Ramos (cell line): ENCODE measurements at regions not wholly inside any gene's neighbourhood (a gene's known extent, or its start where the extent isn't known, plus 50 kb on each side); places are given as distances from the start of the nearest gene placed in this dataset.

Experiments used
- in situ Hi-C: fragments of 300-500 bp; cut with MboI; formaldehyde crosslinking; loops from one replicate; pipeline ENCODE4 v1.14.3; 2022; ENCODE audit warnings: low sequenced_read_pairs; ENCODE audit not compliant: unreplicated experiment

DNA sequence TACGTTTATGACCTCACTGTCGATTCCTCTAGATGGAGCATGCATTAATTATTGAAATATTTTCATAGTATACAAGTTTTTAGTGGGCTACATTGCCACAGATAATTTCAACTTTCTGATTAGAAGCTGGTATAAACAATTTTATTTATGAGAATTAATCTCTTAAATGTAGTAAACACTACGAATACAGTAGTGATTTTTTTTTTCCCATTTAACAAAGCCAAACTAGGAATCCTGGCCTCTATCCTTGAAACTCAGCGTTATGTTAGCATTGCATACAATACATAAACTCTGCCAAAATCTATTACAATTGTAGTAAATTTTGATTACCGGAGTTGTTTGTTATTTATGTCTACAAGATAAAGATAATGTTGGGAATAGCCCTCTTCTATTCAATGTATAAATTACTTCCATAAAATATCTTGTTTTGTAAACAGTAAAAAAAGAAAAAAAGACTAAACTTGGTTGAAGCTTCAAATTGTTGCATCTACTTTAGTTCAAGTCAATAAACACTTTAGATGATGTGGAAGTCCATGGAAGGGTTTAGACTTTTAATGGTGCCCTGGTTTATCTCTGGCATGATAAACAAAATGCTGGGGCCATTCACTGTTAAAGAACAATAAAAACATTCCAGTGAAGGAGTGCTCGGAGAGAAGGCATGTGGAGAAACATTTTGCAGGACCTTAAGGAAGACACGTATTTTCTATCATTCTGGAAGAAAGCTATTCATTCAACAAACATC is 77.3 kb upstream of the NR2F2 start:
- in situ Hi-C loops = no loop called here

- in situ Hi-C loops = no loop called here
Observed at GRCh38 chr15:96254173-96254572, 76.3 kb upstream of the NR2F2 start.

DNA sequence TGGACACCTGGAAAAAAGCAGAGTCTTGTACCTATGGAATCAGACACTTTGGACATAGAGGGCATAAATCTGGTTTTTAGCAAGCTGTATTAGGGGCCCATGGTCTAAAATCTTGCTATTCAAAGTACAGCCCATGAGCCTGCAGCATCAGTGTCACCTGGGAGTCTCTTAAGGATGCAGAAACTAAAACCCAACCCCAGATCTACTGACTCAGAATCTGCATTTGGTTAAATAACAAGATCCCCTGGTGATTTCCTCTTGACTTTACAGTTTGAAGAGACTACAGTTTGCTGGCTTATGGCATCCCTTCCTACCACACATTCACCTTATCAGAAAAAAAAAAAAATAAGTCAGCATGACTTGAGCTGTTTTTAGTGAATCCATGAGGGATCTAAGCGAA is 74.9 kb upstream of the NR2F2 start:
- in situ Hi-C loops = no loop called here

DNA sequence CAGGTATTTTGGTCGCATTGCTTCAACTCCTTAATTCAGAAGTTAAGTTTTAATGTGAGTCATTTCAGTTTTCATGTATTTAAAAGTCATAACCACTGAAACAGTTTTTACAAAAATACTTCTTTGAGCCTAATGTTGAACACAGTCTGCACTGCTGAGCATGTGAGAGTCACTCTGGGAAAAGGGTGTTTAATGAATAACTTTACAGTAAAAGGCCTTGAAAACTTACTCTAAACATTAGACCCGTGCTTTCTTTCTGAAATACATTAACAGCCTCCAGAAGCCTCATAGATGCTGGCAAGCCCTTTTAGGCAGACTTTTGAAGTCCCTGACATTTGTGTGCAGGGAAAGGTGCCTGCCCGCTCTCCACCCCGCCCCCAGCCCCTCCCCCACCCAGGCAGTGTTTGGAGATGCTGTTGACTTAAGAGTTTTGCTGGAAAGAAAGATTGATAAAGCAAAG is 68.9 kb upstream of the NR2F2 start:
- in situ Hi-C loops = no loop called here

GRCh38 chr15:96262097-96262496 is 68.4 kb upstream of the NR2F2 start:
- in situ Hi-C loops = no loop called here

- in situ Hi-C loops = no loop called here
Observed at GRCh38 chr15:96262549-96263489, 67.7 kb upstream of the NR2F2 start.

- in situ Hi-C loops = no loop called here
Observed at GRCh38 chr15:96264351-96264798, 66.1 kb upstream of the NR2F2 start.

DNA sequence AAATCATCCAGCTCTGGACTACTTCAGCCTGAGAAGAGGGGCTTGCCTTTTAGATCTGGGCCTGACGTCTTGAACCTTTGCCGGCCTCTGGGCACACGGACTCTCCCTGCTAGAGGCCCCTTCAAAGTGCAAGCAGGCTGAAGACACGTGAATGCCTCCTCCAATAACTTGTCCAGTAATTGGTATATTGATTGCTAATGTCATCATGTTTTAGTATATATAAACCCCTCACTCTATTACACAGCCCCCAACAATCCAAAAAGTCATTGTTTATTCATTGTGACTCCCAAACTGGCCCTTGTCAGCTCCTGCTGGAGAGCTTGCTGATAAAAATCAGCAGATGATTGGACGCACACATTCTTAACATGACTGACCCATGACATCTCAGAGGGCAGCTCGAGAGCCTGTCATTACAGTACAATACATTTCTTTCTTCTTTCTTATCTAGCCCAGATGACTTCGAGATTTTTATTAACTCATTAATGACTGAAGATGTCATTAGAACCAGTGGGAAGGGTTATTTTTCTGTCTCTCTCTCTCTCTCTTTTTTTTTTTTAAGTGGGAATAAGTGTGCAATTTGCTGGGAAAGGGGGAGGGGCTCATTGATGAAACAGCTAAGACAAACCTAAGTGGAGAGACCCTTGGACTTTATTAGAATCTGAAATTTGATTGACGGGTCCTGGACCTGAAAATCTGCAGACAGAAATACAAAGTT is 65.5 kb upstream of the NR2F2 start:
- in situ Hi-C loops = no loop called here

DNA sequence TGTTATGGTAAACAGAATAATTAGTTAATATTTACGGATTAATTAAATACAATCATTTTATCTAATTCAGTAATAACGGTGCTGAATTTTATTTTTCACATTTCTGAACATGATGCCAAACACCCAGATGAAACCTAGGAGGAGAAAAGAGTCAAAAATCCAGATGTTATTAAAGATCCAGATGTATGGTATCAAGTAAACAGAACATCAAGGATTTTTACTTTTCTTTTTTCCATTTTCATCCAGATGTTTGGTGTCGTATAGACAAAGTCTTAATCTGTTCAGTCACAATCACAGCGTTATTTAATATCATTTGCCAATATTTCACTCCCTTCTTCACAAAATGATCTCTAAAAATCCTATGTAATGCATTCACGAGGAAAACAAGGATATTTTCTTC is 64.0 kb upstream of the NR2F2 start:
- in situ Hi-C loops = no loop called here

DNA sequence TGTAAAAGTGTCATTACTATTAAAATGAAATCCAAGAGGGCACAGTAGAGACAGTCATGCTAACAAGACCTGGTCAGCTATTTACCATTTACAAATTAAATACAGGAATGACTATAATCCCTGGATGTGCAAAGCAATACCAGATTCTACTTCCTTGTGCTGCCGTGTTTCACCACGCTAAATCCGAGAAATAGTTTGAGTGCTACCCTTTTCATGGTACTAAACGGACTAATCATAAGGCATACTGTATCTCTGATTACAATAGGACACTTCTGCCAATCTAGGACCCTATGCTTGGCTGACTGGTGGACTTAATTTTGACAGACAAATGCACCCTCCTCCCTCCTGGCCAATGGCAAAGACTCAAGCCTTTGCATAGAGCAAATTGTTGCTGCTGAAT is 63.0 kb upstream of the NR2F2 start:
- in situ Hi-C loops = no loop called here

GRCh38 chr15:96268442-96269204 is 61.9 kb upstream of the NR2F2 start:
- in situ Hi-C loops = no loop called here

- in situ Hi-C loops = no loop called here
Observed at GRCh38 chr15:96270581-96271172, 59.8 kb upstream of the NR2F2 start.

- in situ Hi-C loops = no loop called here
Observed at GRCh38 chr15:96272427-96272826, 58.1 kb upstream of the NR2F2 start.

DNA sequence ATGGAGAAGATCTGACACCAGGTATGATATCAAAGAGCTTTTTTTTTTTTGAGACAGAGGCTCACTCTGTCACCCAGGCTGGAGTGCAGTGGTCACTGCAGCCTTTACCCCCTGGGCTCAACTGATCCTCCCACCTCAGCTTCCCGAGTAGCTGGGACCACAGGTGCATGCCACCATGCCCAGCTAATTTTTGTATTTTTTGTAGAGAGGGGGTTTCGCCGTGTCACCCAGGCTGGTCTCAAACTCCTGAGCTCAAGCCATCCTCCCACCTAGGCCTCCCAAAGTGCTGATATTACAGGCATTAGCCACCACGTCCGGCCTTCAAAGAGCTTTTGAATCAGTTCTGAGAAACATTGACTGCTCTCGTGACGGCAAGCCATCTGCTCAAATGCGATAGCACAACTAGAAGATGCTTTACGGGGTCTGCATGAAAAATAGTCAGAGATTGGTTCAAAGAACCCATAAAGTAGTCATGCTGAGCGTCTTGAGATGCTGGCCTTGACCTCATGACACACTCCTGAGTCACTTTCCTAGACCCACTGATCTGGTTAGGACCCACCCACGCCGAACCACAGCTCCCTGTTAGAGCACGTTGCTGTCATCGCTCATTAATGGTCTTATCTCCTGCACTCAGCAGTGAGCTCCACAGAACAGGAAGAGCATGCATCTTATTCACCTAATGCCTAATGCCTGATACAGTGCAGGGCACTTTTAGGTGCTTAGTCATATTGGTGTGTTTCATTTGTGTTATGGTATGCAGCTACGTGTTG is 57.0 kb upstream of the NR2F2 start:
- in situ Hi-C loops = no loop called here

GRCh38 chr15:96274087-96274440 is 56.4 kb upstream of the NR2F2 start:
- in situ Hi-C loops = no loop called here

GRCh38 chr15:96274698-96275097 is 55.8 kb upstream of the NR2F2 start:
- in situ Hi-C loops = no loop called here

DNA sequence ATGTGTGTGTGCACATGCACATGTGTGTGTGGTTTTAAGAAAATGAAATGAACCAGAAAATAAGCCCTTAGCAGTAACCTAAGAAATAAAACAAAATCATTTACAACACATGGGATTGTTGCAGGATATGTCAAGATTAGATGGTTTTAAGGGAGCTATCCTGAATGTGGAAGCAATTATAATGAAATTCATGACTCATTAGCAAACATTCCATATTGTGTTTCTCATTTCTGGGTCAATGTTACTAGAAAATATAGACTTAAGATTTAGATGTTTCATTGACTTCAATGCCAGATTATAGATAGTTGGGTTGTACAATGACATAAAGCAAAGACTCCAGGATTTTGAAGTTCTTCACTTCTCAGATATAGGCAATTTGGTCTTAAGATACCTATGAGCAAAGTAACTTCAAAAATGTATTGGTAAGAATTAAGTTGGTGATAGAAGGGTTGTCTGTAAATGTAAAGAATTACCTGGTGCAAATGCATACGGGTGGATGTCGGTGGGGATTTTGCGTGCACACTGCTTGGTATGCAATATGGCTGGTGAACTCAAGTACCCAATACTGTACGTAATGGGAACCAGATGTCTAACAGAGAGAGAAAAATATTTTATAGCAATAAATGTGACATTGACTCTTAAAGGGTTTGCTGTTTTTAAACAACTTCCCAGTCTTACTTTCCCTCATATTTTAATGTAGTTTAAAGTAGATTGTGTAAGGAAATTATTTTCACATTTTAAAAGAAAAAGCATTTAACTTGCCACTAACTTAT is 53.9 kb upstream of the NR2F2 start:
- in situ Hi-C loops = no loop called here
